ENCODE measurements at regions not wholly inside any gene's neighbourhood (a gene's known extent, or its start where the extent isn't known, plus 50 kb on each side); places are given as distances from the start of the nearest gene placed in this dataset.
A peak's percentile ranks its signal among the peaks of the same experiment; 100 is the strongest.
"Not testable (repeated sequence)": the region's sequence is repeated elsewhere in the genome, so short reads cannot be mapped to it uniquely, and the experiment has no call there.

DNA sequence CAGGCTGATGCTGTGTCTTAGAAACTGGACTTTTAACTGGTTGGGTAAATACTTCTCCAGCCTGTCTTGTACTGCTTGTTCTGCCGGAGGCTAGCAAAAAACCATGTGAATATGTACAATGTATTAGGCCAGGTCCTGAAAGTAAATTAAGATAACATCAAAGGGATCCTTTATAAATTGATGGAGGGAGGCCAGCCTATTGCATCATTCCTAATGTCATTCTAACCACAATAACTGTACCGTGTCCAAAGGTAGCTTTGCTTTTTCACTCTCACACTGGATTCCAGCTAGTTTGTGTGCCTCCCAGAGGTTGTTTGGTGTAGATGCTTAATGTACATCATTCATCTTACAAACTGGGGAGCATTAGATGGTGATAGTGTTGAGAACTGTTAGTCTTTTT is 91.2 kb upstream of the SEM1 start:
- no peak overlapping the region for H3K4me3 ChIP-seq
- no peak for FAIRE-seq
- TF ChIP-seq, protein P1, sequence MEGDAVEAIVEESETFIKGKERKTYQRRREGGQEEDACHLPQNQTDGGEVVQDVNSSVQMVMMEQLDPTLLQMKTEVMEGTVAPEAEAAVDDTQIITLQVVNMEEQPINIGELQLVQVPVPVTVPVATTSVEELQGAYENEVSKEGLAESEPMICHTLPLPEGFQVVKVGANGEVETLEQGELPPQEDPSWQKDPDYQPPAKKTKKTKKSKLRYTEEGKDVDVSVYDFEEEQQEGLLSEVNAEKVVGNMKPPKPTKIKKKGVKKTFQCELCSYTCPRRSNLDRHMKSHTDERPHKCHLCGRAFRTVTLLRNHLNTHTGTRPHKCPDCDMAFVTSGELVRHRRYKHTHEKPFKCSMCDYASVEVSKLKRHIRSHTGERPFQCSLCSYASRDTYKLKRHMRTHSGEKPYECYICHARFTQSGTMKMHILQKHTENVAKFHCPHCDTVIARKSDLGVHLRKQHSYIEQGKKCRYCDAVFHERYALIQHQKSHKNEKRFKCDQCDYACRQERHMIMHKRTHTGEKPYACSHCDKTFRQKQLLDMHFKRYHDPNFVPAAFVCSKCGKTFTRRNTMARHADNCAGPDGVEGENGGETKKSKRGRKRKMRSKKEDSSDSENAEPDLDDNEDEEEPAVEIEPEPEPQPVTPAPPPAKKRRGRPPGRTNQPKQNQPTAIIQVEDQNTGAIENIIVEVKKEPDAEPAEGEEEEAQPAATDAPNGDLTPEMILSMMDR (IDR thresholded peaks at IDR 0.05): no peak
- DNase-seq: no peak
- ATAC-seq: peak in 3 of 4 donors; percentile 32 to 38 (median 37)
- peaks cover 0 to 8% (median 0%) of the 10 kb centered on the region in 4 donors for H3K27me3 ChIP-seq
- WGBS, 2 donors: 7 to 10% methylated on average over 2 of the region's 2 CpGs
- H3K4me1 ChIP-seq: no peaks in the 10 kb centered on the region
- H3K27ac ChIP-seq: no peak overlapping the region
- H3K36me3 ChIP-seq: no peaks in the 10 kb centered on the region
- intact Hi-C loops (cut with DNase I): no loop called here
- no peaks in the 10 kb centered on the region for H3K9me3 ChIP-seq

- Histone ChIP-seq H3K36me3 (no peaks in the 10 kb centered on the region), H3K4me3 (no peak overlapping the region), H3K27ac (no peak overlapping the region), H3K27me3 (no peaks in the 10 kb centered on the region), H3K9me3 (no peaks in the 10 kb centered on the region), H3K4me1 (no peaks in the 10 kb centered on the region)
- 24 to 42% methylated on average over 1 of the region's 1 CpG for WGBS, 2 donors
- intact Hi-C loops (cut with DNase I): no loop called here
- FAIRE-seq (no peak), ATAC-seq (no peak), DNase-seq (no peak)
- TF ChIP-seq, protein P1 (IDR thresholded peaks at IDR 0.05): no peak
Observed at GRCh38 chr7:96819111-96819700, 109.6 kb upstream of the SEM1 start.

DNA sequence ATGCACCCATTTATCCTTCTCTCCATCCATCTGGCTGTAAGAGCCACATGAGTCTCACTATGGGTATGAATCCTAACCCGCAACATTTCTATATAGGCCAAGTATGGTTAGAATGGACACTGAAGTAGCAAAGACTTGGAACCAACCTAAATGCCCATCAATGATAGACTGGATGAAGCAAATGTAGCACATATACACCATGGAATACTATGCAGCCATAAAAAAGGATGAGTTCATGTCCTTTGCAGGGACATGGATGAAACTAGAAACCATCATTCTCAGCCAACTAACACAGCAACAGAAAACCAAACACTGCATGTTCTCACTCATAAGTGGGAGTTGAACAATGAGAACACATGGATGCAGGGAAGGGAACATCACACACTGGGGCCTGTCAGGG is 111.5 kb upstream of the SEM1 start:
- FAIRE-seq: not testable (repeated sequence)

DNA sequence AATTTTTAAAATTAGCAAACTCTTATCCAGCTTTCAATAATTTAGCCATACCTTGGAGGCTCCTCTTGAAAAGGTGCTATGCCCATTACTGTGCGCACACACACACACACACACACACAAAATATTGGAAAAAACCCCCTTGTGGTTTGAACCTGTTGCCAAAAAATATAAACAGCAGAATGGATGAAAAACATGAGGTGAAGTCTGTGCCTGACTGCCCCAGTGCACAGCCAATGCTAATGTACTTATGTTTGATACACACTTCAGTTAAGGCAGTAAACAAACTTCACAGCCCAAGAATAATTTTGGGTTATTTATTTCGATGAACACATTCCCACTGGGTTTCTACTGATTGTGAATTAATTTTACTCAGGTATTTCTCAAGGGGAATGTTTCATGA is 113.2 kb upstream of the SEM1 start:
- DNase-seq: no peak
- 65 to 80% methylated on average over 2 of the region's 2 CpGs for WGBS, 2 donors
- no peak overlapping the region for H3K4me3 ChIP-seq
- no peak for ATAC-seq
- no peaks in the 10 kb centered on the region for H3K9me3 ChIP-seq
- TF ChIP-seq, protein P1 (IDR thresholded peaks at IDR 0.05): no peak
- H3K27me3 ChIP-seq: no peaks in the 10 kb centered on the region
- no peaks in the 10 kb centered on the region for H3K4me1 ChIP-seq
- no peaks in the 10 kb centered on the region for H3K36me3 ChIP-seq
- no peak overlapping the region for H3K27ac ChIP-seq
- intact Hi-C loops (cut with DNase I): no loop called here
- FAIRE-seq: no peak

More for the DNA sequence above, 111.5 kb upstream of the SEM1 start:
- H3K4me3 ChIP-seq; DNase-seq; H3K27me3 ChIP-seq; ATAC-seq; intact Hi-C loops (cut with DNase I); H3K4me1 ChIP-seq; H3K36me3 ChIP-seq; H3K9me3 ChIP-seq; H3K27ac ChIP-seq: not testable (repeated sequence)
- 94 to 97% methylated on average over 1 of the region's 1 CpG for WGBS, 2 donors

DNA sequence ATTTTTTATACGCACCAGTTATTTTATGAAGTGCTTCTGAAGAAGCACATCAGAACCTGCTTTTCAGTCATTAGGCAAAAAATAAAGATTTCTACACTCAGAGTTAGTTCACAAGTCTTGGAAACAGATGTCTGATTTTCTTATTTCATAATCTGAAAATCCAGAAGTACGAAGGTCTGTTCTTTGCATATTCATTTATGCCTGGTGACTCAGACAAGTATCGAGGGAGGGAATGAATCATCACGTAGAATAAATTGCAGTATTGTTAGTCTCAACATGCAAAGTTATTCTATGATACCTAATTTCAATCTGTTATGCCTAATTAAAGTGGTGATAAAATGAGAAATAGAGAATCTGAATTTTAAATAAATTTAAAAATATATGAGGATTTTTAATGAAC is 113.6 kb upstream of the SEM1 start:
- H3K9me3 ChIP-seq: no peaks in the 10 kb centered on the region
- DNase-seq (no peak), ATAC-seq (peak in 1 of 4 donors; percentile 11), FAIRE-seq (no peak)
- H3K27ac ChIP-seq: no peak overlapping the region
- no peaks in the 10 kb centered on the region for H3K36me3 ChIP-seq
- intact Hi-C loops (cut with DNase I): no loop called here
- H3K4me1 ChIP-seq: no peaks in the 10 kb centered on the region
- TF ChIP-seq, protein P1 (IDR thresholded peaks at IDR 0.05): no peak
- H3K27me3 ChIP-seq: no peaks in the 10 kb centered on the region
- 69 to 72% methylated on average over 4 of the region's 4 CpGs for WGBS, 2 donors
- no peak overlapping the region for H3K4me3 ChIP-seq
